Keratinocyte (primary cell): ENCODE measurements at regions not wholly inside any gene's neighbourhood (a gene's known extent, or its start where the extent isn't known, plus 50 kb on each side); places are given as distances from the start of the nearest gene placed in this dataset.

Source experiments
- CTCF ChIP-seq, 3 experiments: IDR thresholded peaks in 1 of 3; conservative IDR thresholded peaks in 1 of 3; optimal IDR thresholded peaks in 1 of 3; 2 replicates in 2 of 3; 3 replicates in 1 of 3; pipeline versions ENCODE3 to v1.5.1; 2011; ENCODE audit warnings: low read length in 3 of 3, mild to moderate bottlenecking in 3 of 3, moderate library complexity in 2 of 3, control low read depth in 1 of 3, inconsistent platforms in 1 of 3; ENCODE audit not compliant: insufficient read depth in 2 of 3; ENCODE audit errors: extremely low read depth in 1 of 3
- EZH2 ChIP-seq: IDR thresholded peaks from one replicate; pipeline ENCODE4 v1.6.1; 2012; ENCODE audit warnings: inconsistent platforms, mild to moderate bottlenecking, low read length, moderate library complexity

DNA sequence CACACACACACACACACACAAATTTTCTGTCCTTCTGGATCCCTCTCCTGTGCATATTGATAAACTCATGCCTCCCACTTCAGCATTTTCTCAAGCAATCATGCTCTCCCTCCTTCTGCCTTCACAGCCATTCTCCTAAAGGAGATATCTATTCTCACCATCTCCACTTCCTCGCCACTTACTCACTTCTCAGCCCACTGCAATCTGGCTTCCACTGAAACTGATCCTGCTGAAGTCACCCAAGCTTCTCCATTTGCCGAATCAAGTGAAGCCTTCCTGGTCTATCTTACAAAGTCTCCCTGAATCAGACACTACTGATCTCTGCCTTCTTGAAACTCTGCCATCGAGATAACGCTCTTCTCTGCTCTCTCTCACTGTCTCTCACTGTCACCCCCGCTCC, 54.0 kb upstream of the GNAO1 start:
- TF ChIP-seq CTCF (optimal IDR thresholded peaks at IDR 0.05 in 1 of 3, IDR thresholded peaks at IDR 0.05 in 1 of 3, conservative IDR thresholded peaks at IDR 0.05 in 1 of 3; ENCODE audit: extremely low read depth in 1 of 3, insufficient read depth in 2 of 3, low read length in 3 of 3) (no peak), EZH2 (no peak)
